ENCODE measurements at regions not wholly inside any gene's neighbourhood (a gene's known extent, or its start where the extent isn't known, plus 50 kb on each side); places are given as distances from the start of the nearest gene placed in this dataset.

DNA sequence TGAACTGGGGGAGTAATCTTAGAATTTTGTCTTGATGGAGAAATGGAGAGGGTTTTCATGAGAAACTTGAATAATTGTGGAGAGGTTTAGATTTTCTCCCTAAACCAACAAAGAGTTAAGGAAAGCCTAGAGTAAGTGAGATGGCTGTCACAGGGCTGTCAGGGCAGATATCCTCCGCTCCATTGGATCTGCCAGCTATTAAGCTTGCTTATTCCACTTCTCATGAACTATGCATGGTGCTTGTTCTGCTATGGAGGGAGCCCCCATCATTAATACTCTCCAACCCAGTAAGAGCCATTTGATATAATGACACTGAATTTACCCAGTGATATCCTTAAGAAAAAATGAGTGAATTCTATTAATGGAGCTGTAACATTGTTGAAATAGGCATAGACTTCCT is 342.8 kb upstream of the MTNR1B start:
- DNase-seq = no peak

GRCh38 chr11:92627615-92628256 is 341.7 kb upstream of the MTNR1B start:
- no peak for DNase-seq

DNA sequence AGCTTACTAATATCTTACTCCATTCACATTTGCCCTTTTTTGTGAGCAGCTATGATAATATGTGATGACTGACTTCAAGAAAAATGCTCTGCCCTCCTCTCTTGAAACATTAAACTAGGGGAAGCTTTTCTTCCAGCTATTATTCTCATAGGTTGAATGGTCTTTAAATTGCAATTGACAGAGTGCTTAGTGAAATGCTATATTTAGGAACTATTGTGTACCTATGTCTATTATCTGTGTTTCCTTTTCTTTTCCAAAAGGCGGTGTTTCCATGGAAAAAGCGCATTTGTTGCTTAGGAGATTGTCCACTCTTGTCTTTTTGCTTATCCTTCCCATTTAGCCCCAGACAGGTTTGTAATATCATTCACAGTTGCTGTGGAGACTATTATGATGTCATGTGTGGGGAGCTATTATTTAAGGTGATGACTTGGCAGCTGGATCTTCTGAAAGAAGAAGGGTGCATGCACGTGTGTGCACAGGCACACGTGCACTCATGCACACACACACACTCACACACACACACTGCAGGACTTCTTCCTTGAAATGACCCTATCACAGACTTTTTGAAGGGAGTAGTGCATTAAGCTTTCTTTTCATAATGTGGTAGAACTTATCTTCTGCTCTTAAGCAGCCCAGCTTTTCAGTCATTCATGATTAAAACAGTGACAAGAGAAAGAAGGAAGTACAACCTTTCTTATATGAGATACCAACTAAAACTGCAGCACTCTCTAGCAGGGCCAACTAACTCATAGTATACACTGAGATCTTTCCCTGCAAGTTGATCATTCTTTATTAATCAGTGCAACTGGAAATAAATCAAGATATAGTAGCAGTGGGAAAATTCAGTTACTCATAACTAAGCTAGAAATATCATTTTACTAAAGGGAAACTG is 340.8 kb upstream of the MTNR1B start:
- no peak for DNase-seq

DNA sequence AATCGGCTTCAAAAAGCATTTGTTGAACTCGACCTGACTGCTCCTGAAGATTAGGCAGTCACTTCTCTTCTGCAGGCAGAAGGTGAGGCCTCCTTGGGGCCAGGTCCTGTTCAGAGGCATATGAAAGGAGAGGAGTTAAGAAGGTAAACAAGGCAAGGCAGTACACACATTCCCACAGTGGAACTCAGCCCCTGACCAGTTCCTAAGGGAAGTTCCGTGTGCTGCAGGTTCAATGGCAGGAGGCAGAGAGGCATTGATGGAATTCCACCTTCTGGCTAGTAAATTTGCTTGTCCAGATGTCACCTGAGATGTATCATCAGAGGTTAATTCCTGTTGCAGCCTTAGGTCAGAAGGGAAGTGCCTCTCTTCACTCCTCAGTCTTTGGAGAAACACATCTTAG is 337.0 kb upstream of the MTNR1B start:
- no peak for DNase-seq

GRCh38 chr11:92633820-92634219 is 335.6 kb upstream of the MTNR1B start:
- DNase-seq = no peak

DNA sequence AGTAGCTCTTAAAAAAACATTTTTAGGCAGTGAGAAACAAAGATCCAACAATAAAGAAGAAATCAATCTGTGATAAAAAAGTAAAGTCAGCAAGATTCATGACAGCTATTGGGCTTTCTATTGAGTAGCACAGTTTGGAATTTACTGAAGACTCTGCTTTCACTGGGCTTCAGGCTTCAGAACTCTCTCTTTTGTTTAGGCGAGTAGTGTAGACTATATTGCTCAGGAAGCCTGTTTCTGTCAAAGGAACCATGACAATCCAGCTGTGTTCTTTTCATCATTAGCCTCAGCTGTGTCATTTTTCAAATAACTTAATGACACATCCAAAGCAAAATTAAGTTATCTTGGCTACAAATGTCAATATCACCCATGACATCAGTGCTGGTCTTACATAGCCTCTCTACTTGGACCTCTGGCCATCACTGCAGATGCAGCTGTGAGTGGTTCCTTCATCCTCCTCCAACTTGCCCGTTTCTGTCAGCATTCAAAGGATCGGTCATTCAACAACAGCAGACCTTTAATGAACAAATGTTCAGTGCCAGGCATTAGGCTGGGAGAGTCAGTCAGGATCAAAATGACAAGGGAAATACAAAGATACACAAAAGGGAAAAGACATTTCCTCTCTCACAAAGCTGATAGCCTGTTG is 332.8 kb upstream of the MTNR1B start:
- DNase-seq = no peak

DNA sequence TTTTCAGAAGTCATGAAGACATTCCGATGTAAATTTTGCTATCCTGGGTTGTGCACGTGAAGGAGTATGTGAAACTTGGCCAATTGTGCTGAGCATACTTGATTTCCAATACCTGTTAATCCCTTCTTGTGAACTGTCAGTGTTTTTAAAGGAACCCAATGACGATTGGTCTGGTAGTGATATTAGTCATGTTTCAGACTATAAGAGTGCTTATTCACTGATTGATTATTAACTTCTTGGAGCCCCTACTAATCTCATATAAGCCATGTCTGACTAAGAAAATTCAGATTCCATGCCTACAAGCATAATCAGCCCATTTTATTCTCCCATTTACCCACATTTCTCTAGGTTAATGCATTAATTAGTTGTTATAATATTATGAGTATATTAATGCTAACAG is 330.8 kb upstream of the MTNR1B start:
- no peak for DNase-seq

DNA sequence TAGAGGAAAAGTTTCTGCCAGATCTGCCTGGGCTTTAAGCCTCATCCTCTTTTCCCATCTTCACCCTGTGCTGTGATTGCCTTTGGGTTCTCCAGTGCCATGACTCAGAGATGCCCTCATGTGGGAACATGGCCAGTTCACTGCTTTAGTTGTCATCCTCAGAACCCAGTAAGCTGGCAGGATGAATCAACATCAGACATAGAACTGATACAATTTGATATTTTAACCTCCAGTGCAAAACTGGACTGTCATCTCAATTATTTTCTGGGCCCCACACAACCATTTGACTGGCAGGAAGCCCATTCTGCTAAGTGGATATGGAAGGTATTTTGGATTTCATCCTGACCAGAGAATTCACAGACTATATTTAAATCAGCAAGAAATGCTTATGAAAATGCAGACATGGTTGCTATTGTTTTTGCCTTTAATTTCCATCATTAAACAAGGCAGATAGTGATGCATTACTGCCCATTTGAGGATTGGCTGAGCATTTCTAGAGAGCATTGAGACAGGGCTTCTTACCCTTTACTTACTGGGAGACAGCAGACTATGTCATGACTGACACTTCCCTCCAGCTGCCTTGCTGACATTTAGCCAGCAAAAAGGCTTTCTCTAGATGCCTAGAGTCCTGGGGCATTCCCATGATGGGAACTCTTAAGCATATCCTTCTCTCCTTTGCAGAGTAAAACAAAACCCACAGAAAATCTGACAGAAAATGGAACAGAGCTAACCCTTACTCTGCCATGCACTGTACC is 327.1 kb upstream of the MTNR1B start:
- no peak for DNase-seq

GRCh38 chr11:92643827-92644226 is 325.6 kb upstream of the MTNR1B start:
- no peak for DNase-seq

DNA sequence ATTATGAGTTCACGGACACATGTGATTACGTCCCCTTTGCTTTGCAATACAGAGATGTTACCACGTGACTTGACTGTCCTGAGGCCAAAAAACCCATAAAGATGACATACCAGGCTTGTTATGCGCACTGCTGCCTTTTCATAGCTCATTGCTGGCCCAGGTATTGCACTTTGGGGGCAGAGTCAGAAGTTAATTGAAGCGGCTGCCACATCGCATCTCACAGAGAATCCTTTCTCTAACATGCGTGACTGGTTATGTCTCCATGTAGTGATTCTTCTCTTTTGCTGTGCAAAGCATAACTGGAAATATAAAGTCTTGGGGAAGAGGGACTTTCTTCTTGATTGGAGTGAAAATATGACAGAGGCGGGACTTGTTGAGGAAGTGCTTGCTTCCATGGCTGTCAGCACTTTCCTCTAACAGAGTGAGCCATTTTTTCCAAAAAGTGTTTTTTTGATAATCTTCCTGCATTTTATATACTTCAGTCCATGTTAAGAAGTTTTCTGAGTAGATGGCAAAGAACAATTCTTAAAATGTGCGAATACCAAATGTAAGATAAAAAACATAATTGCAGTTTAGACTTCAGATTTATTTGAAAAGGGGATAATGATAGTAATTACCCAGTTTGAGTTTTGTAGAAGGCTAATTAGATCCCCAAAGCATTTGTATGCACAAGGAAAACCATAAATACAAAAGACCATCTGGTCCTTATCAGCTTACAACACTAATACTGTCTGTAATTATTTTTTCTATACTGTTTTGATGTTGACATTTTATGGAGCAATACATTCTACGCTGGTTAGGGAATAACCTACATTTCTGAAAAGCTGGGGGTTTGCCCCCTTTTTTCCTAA is 324.6 kb upstream of the MTNR1B start:
- no peak for DNase-seq

DNA sequence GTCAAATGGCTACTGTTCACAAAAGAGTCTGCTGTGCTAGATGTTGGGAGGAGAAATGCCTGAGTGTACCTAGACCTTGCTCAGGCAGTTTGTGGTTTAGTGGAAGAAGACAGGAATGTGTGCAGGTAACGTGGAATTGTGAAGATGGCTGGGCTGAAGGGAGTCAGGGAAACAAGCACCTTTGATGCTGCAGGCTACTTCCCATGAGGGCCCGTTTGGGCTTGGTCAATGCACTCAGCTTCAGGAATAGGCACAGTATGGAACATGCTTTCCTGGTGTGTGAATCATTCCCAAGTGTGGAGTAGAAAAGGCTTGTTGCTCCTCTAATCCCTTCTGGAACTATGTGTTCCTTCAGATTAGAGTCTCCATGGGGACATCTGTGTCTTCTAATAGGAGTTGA is 318.3 kb upstream of the MTNR1B start:
- DNase-seq = no peak

DNA sequence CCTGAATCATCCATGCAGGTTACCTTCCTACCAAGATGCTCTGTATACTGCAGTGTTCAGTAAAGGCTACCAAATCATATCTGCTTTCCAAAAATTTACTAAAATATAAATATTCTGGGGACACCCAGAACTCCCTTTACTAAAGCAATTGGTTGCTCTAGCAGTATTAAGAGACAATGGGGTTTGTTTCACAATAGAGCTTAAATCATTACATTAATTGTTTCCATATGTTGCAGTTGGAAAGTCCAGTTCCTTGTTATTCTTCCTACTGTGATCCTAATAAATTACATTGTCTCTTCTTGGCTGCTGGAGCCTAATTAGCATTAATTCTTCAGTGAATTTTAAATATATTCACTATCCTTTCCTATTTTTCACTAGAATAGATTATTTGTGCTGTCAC is 316.0 kb upstream of the MTNR1B start:
- no peak for DNase-seq

GRCh38 chr11:92656783-92657182 is 312.7 kb upstream of the MTNR1B start:
- DNase-seq = no peak

DNA sequence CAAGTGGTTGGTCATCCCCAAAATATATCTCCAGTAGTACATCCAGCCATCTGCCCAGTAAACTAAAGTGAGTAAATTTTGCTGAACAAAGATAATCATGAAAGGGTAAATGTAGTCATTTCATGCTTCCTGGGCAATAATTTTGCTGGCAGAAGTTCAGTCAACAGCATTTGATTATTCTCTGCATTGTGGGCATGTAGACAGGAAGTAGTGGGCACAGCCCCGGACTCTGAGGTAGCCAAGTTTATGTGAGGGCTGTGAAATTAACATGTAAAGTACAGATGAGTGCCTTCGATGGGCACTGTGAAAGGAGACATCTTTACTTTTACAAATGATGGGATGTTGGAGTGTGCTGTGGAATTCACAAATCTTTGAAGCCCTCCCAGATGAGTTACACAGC is 312.2 kb upstream of the MTNR1B start:
- no peak for DNase-seq

DNA sequence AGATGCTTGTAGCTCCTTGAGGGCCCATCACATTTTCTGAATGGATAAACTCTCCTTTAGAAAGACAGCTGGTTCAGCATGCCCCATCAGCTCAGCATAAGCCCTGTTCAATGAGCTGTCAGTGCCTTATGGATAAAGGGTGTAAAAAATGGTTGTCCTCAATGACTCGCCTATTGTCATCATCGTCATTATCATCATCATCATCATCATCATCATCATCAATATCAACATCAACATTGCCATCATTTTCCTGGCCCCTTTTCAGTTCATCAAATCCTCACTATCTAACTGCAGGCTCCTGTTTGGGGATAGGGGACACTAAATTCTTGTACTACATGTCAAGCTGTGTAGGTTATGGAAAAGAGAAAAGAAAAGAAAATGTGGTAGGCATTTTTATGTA is 310.7 kb upstream of the MTNR1B start:
- DNase-seq = no peak

DNA sequence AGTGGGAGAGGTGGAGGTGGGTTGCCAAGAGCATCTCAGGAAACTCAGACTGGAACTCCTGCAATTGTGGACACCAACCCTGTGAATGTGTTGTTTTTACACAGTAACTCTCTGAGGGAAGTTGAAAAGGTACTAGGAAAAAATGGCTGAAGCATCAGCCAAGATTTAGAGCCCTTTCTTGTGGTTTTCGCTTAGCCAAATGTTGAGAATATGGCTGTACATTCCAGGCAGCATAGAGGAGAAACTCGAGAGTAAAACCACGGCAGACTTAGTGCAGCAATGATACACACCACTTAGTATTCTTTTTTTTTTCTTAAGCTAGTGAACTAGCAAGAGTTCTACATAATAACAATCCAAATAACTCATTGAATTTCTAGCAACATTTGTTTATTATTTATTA is 309.7 kb upstream of the MTNR1B start:
- no peak for DNase-seq

GRCh38 chr11:92662601-92663360 is 306.7 kb upstream of the MTNR1B start:
- DNase-seq = no peak

DNA sequence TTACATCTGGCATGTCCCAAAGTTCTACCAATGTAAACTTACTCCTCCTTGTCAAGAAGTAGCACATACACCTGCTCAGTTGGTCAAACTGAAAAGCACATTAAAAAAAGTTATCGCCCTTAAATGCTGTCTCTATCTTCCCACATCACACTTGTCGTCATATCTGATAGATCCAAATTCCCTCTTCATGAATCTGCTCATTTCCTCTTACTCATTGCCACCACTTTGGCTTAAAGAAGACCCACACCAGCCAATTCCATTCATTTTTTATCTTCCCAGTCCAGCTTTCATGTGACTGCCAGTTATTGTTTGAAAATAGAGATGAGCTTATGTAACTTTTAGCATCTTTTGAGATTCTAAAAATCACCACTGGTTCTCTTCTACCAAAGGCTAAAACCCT is 305.9 kb upstream of the MTNR1B start:
- DNase-seq = no peak

DNA sequence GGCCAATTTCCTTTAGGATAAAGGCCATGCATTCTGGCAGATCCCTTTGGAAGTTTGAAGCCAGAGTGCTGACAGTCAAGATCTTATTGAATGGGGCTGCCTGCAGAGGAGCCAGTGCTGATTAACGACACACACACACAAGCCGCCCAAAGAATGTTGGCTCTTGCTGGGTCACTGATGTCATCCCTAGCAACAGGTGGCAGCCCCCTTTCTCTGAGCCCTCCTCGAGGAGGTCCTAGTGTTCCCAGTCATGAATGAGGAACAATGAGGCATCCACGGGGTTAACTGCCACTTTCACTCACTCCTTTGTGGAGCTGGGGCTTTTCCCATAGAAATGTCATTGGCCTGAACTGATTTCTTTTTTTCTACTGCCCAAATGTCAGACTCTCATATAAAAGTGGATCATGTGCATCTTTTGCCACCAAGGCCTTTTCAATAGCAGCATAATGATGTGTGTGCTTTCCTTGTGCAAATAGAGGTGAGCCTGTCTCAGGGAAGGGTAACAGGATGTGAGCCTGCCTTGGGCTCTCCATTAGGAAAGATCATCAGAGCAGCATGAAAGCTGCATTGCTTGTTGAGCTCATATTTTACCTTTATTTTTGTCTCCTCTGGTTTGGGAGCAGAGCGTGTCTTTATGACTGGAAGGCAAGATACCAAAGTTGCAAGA is 301.8 kb upstream of the MTNR1B start:
- no peak for DNase-seq

DNA sequence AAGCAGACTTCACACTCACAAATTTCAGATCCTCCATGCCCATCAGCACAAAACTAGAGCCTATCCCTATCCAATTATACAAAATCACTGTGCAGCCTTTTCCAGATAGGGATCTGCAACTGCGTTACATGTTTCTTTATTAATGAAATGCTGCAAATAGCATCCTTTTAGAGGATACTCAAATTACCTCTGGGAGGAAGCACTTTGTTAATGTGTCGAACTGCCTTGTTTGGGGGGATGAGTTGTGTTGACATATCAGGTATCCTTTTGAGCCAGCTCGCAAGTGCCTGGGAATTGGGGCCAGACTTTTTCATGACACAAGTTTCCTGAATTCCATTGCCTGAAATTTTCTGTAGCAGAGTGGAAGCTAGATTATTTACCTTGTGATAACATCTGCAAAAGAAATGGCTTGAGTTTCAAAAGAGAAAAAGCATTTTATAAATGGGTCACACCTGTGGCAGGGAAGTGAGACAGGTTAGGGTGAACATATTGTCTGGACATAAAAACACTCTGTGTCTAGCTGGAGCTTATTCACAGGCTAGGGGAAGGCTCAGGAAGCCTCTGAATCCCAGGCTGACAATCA is 299.1 kb upstream of the MTNR1B start:
- no peak for DNase-seq

DNA sequence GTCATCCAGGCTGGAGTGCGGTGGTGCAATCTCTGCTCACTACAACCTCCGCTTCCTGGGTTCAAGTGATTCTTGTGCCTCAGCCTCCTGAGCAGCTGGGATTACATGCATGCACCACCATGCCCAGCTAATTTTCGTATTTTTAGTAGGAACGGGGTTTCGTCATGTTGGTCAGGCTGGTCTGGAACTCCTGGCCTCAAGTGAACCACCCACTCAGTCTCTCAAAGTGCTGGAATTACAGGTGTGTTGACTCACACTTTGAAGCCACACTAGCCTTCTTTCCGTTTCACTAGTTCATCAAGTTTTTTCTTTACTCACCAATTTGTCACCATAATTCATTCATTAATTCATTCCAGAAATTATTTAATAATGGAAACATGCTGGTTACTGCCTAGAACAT is 298.4 kb upstream of the MTNR1B start:
- DNase-seq = no peak
